OCI-LY7 (cell line): ENCODE measurements at regions not wholly inside any gene's neighbourhood (a gene's known extent, or its start where the extent isn't known, plus 50 kb on each side); places are given as distances from the start of the nearest gene placed in this dataset.

Source experiments
- BruUV-seq: library from RNA; stranded (reverse); fragments of 400-500 nt; replicated peaks from 2 replicates; lab custom pipeline; 2021; lab: Mats Ljungman, UMichigan
- CTCF ChIA-PET: fragments of 300-600 bp; sonication (Branson Sonifier 250); formaldehyde crosslinking; loops from one replicate; lab custom pipeline; 2022; ENCODE audit warnings: antibody characterized with exemption; ENCODE audit not compliant: unreplicated experiment; lab: Charles Lee
- POLR2A ChIA-PET: fragments of 300-600 bp; sonication (Branson Sonifier 250); formaldehyde crosslinking; loops from one replicate; lab custom pipeline; 2022; ENCODE audit warnings: antibody characterized with exemption; lab: Charles Lee
- DNase-seq: peaks from one replicate; pipeline ENCODE4 v3.0.0-alpha.2; 2015; ENCODE audit warnings: low spot score
- H2AFZ ChIP-seq: fragments of 200-600 bp; sonication (generic), shearing (Covaris generic); 2 replicates; pipeline ENCODE4 v1.6.1; 2014; ENCODE audit warnings: mild to moderate bottlenecking, antibody characterized with exemption, low read length, moderate library complexity
- H3K27ac ChIP-seq: fragments of 200-600 bp; sonication (generic); 2 replicates; pipeline ENCODE4 v1.5.1; 2014; ENCODE audit warnings: mixed run types, low read depth, mild to moderate bottlenecking, moderate library complexity, low read length, inconsistent platforms; ENCODE audit not compliant: poor library complexity, severe bottlenecking
- H3K36me3 ChIP-seq: fragments of 200-600 bp; sonication (generic); 2 replicates; pipeline ENCODE4 v1.6.1; 2014; ENCODE audit warnings: mild to moderate bottlenecking, antibody characterized with exemption, low read length, moderate library complexity, mixed read lengths; ENCODE audit not compliant: insufficient read depth
- H3K4me1 ChIP-seq: fragments of 200-600 bp; sonication (generic); 2 replicates; pipeline ENCODE4 v1.5.1; 2014; ENCODE audit warnings: mild to moderate bottlenecking, low read length; ENCODE audit not compliant: insufficient read depth, poor library complexity, severe bottlenecking
- H3K4me2 ChIP-seq: fragments of 200-600 bp; sonication (generic); 2 replicates; pipeline ENCODE4 v1.6.1; 2014; ENCODE audit warnings: mild to moderate bottlenecking, low read length
- H3K4me3 ChIP-seq: fragments of 200-600 bp; sonication (generic); 2 replicates; pipeline ENCODE4 v1.5.1; 2014; ENCODE audit warnings: mild to moderate bottlenecking, low read depth, low read length; ENCODE audit not compliant: poor library complexity, severe bottlenecking
- H3K79me2 ChIP-seq: fragments of 200-600 bp; sonication (generic); 2 replicates; pipeline ENCODE4 v1.6.1; 2016; ENCODE audit warnings: low read depth, mild to moderate bottlenecking, low read length, moderate library complexity, mixed read lengths; ENCODE audit not compliant: insufficient read depth
- H3K9me2 ChIP-seq: fragments of 200-600 bp; sonication (generic); 2 replicates; pipeline ENCODE4 v1.6.1; 2016; ENCODE audit warnings: mild to moderate bottlenecking, low read length, mixed read lengths; ENCODE audit not compliant: insufficient read depth
- H3K9me3 ChIP-seq: fragments of 200-600 bp; sonication (generic); 2 replicates; pipeline ENCODE4 v1.6.1; 2014; ENCODE audit warnings: mild to moderate bottlenecking, mixed run types, low read length, mixed read lengths
- H4K20me1 ChIP-seq: fragments of 200-600 bp; sonication (generic); 2 replicates; pipeline ENCODE4 v1.6.1; 2014; ENCODE audit warnings: mild to moderate bottlenecking, antibody characterized with exemption, low read length, moderate library complexity, mixed read lengths; ENCODE audit not compliant: insufficient read depth
- CTCF ChIP-seq: fragments of 200-600 bp; sonication (generic); conservative IDR thresholded peaks from 2 replicates; pipeline ENCODE4 v1.5.1; 2014; ENCODE audit warnings: mild to moderate bottlenecking, antibody characterized with exemption, low read length, moderate library complexity, mixed read lengths
- EZH2phosphoT487 ChIP-seq: fragments of 200-600 bp; sonication (generic); IDR thresholded peaks from 2 replicates; pipeline ENCODE4 v1.6.1; 2018; ENCODE audit warnings: low read depth, borderline replicate concordance, mild to moderate bottlenecking, mixed run types, antibody characterized with exemption, low read length, moderate library complexity, mixed read lengths
- intact Hi-C: fragments of 100-400 bp; cut with micrococcal nuclease; formaldehyde crosslinking; loops from one replicate; pipeline ENCODE4 v1.10.0; 2022; ENCODE audit not compliant: unreplicated experiment

DNA sequence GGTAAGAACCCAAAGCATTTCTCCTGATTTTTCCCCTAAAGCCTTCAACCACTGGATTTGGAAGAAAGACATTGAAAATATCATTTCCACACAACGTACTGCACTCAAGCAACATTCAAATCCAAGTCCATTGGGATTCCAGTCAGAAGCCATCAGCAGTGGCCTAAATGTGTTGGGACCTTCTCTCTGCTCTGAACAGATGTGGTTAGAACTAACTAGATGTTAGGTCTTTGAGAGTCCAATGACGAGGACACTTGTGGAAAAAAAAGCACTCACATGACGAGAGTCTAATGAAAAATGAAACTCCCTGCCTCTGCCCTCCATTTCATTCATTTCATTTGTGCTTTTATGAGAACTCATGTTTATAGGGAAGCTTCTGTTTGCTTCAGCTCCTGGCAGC, 382.3 kb downstream of the SIPA1L2 start:
- no peaks in the 10 kb centered on the region for H3K36me3 ChIP-seq
- DNase-seq: no peak
- H3K4me3 ChIP-seq: no peak overlapping the region
- intact Hi-C loops: no loop called here
- H3K27ac ChIP-seq: no peak overlapping the region
- no peaks in the 10 kb centered on the region for H3K9me2 ChIP-seq
- no peaks in the 10 kb centered on the region for H3K4me1 ChIP-seq
- ChIA-PET CTCF (no interaction called here), POLR2A (interaction anchor here (0.7 kb wide), 2 partner anchors 52 to 305 kb away, joined by 3 read pairs; no protein-coding TSS in a partner anchor)
- no TSS peak for BruUV-seq
- no peak overlapping the region for H2AFZ ChIP-seq
- no peak overlapping the region for H3K4me2 ChIP-seq
- no peak for TF ChIP-seq EZH2phosphoT487
- no peak for TF ChIP-seq CTCF
- H3K9me3 ChIP-seq: no peaks in the 10 kb centered on the region
- H4K20me1 ChIP-seq: no peaks in the 10 kb centered on the region
- no peaks in the 10 kb centered on the region for H3K79me2 ChIP-seq

- no peaks in the 10 kb centered on the region for H3K79me2 ChIP-seq
- POLR2A ChIA-PET: no interaction called here
- no peak overlapping the region for H3K4me3 ChIP-seq
- no peaks in the 10 kb centered on the region for H3K9me3 ChIP-seq
- TF ChIP-seq CTCF: no peak
- TF ChIP-seq EZH2phosphoT487: no peak
- no peaks in the 10 kb centered on the region for H3K36me3 ChIP-seq
- H2AFZ ChIP-seq: no peak overlapping the region
- no peak for DNase-seq
- CTCF ChIA-PET: no interaction called here
- no peaks in the 10 kb centered on the region for H3K4me1 ChIP-seq
- no peaks in the 10 kb centered on the region for H4K20me1 ChIP-seq
- H3K4me2 ChIP-seq: no peak overlapping the region
- no peak overlapping the region for H3K27ac ChIP-seq
- H3K9me2 ChIP-seq: no peaks in the 10 kb centered on the region
- intact Hi-C loops: no loop called here
- BruUV-seq: no TSS peak
Observed at GRCh38 chr1:232244426-232244825, 385.5 kb downstream of the SIPA1L2 start.

GRCh38 chr1:232239998-232240397, 389.9 kb downstream of the SIPA1L2 start:
- no peaks in the 10 kb centered on the region for H3K36me3 ChIP-seq
- ChIA-PET CTCF (no interaction called here), POLR2A (interaction anchor here (0.6 kb wide), 1 partner anchor 711 kb away, joined by 3 read pairs; no protein-coding TSS in a partner anchor)
- H4K20me1 ChIP-seq: no peaks in the 10 kb centered on the region
- no peaks in the 10 kb centered on the region for H3K9me2 ChIP-seq
- no peak overlapping the region for H3K4me2 ChIP-seq
- TF ChIP-seq EZH2phosphoT487 (no peak), CTCF (no peak)
- H3K4me3 ChIP-seq: no peak overlapping the region
- no peaks in the 10 kb centered on the region for H3K4me1 ChIP-seq
- no peak for DNase-seq
- no peak overlapping the region for H2AFZ ChIP-seq
- no TSS peak for BruUV-seq
- intact Hi-C loops: no loop called here
- H3K9me3 ChIP-seq: no peaks in the 10 kb centered on the region
- no peaks in the 10 kb centered on the region for H3K79me2 ChIP-seq
- no peak overlapping the region for H3K27ac ChIP-seq
